ENCODE measurements at regions not wholly inside any gene's neighbourhood (a gene's known extent, or its start where the extent isn't known, plus 50 kb on each side); places are given as distances from the start of the nearest gene placed in this dataset.

GRCh38 chr3:177818712-177819240, 621.5 kb upstream of the TBL1XR1 start:
- TF ChIP-seq CTCF (conservative IDR thresholded peaks at IDR 0.05), result no peak
- TF ChIP-seq ZFX (IDR thresholded peaks at IDR 0.05), result no peak

Measured in C4-2B (cell line).